HCT116 (cell line): ENCODE measurements at regions not wholly inside any gene's neighbourhood (a gene's known extent, or its start where the extent isn't known, plus 50 kb on each side); places are given as distances from the start of the nearest gene placed in this dataset.
"Not testable (repeated sequence)": the region's sequence is repeated elsewhere in the genome, so short reads cannot be mapped to it uniquely, and the experiment has no call there.

Source experiments
- ATF3 ChIP-seq: IDR thresholded peaks from 2 replicates; pipeline ENCODE4 v1.6.1; 2012
- CEBPB ChIP-seq: IDR thresholded peaks from 2 replicates; pipeline ENCODE4 v1.6.1; 2012; ENCODE audit warnings: low read depth
- JUND ChIP-seq: IDR thresholded peaks from 2 replicates; pipeline ENCODE4 v1.6.1; 2012
- POLR2A ChIP-seq: IDR thresholded peaks from 2 replicates; pipeline ENCODE4 v1.7.0; 2011; ENCODE audit warnings: borderline replicate concordance; ENCODE audit not compliant: insufficient read depth, insufficient read length; ENCODE audit errors: extremely low read depth
- POLR2AphosphoS5 ChIP-seq: IDR thresholded peaks from 2 replicates; pipeline ENCODE4 v1.6.1; 2011; ENCODE audit warnings: mild to moderate bottlenecking, low read depth, low read length, moderate library complexity
- SIN3A ChIP-seq: IDR thresholded peaks from 2 replicates; pipeline ENCODE4 v1.6.1; 2012; ENCODE audit warnings: low read depth
- SRF ChIP-seq: IDR thresholded peaks from 2 replicates; pipeline ENCODE4 v1.6.1; 2012; ENCODE audit warnings: low read depth
- ZNF274 ChIP-seq: fragments of 200-500 bp; sonication (Bioruptor generic); IDR thresholded peaks from 2 replicates; pipeline ENCODE4 v1.6.1; 2014; ENCODE audit warnings: mild to moderate bottlenecking, low read depth, low read length, inconsistent platforms
- TF ChIP-seq, protein P1 (sequence below), 3 experiments: fragments of 200-600 bp in 1 of 3; sonication (generic) in 1 of 3; IDR thresholded peaks in 2 of 3; conservative IDR thresholded peaks in 1 of 3; 2 replicates each; pipeline ENCODE4 v1.5.1; 2012 to 2017; ENCODE audit warnings: low read depth in 2 of 3, low read length in 2 of 3, antibody characterized with exemption in 1 of 3, borderline replicate concordance in 1 of 3, control low read depth in 1 of 3, mild to moderate bottlenecking in 1 of 3, mixed read lengths in 1 of 3, mixed run types in 1 of 3, moderate library complexity in 1 of 3; ENCODE audit not compliant: insufficient read depth in 1 of 3

DNA sequence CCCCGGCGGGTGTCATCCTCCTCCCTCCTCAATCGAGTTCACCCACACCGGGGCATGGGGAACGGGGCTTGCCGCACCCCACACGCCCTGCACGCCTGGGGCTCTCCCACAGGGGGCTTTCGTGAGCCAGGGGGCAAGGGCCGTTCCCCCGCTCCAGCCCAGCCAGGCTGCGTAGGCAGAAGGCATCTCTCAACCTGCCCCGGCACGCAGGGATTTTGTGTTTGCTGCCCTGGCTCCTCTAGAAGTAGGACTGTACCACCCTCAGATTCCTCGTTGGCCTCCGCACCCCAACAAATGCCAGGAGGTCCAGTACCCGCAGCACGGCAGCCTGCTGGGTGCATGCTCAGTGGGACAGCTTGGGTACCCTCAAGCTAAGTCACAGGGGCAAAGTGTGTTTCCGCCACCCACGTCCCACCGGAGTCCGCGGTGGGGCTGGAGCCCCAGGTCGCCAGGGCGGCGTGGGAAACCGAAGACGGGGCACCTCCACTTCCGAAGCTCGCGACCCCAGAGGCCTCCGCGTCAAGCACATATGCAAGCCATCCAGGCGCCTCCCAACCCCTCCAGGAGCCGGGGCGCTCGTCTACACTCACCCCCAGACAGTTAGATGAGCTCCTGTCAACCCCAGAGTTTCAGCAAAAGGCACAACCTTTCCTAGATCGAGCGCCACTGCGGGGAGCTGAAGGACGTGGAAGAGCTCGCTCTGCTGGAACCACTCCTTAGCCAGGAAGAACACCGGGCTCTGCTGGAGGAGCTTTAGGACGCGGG, 1495.7 kb upstream of the DEFB115 start:
- TF ChIP-seq, protein P1, sequence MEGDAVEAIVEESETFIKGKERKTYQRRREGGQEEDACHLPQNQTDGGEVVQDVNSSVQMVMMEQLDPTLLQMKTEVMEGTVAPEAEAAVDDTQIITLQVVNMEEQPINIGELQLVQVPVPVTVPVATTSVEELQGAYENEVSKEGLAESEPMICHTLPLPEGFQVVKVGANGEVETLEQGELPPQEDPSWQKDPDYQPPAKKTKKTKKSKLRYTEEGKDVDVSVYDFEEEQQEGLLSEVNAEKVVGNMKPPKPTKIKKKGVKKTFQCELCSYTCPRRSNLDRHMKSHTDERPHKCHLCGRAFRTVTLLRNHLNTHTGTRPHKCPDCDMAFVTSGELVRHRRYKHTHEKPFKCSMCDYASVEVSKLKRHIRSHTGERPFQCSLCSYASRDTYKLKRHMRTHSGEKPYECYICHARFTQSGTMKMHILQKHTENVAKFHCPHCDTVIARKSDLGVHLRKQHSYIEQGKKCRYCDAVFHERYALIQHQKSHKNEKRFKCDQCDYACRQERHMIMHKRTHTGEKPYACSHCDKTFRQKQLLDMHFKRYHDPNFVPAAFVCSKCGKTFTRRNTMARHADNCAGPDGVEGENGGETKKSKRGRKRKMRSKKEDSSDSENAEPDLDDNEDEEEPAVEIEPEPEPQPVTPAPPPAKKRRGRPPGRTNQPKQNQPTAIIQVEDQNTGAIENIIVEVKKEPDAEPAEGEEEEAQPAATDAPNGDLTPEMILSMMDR (IDR thresholded peaks at IDR 0.05 in 2 of 3, conservative IDR thresholded peaks at IDR 0.05 in 1 of 3; ENCODE audit: borderline replicate concordance in 1 of 3, insufficient read depth in 1 of 3, low read depth in 2 of 3, low read length in 2 of 3) = not testable (repeated sequence)
- TF ChIP-seq POLR2AphosphoS5, ATF3, POLR2A, CEBPB, SIN3A, SRF, JUND, ZNF274: not testable (repeated sequence)
